ENCODE measurements at regions not wholly inside any gene's neighbourhood (a gene's known extent, or its start where the extent isn't known, plus 50 kb on each side); places are given as distances from the start of the nearest gene placed in this dataset.
A peak's percentile ranks its signal among the peaks of the same experiment; 100 is the strongest.

DNA sequence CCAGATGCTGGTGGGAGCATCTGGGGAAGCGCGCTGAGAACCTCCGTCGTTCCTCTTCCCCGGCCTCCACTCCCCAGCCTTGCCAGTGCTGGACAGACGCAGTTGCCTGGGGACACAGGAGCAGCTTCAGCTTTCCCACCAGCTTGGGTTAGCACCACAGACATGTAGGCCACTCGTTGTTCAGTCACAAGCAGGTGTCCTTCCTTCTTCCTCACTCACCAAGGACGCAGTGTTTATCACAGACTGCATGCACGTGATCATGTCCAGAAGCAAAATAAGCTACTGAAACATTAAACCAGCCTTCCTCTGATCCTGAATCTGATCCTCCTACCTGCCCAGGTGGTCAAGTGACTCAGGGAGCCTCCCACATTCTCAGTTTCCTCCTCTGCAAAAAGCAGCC is 232.9 kb downstream of the SYK start:
- H3K9me3 ChIP-seq, result no peaks in the 10 kb centered on the region
- DNase-seq (ENCODE audit: low spot score in 2 of 2), result no peak
- H3K27me3 ChIP-seq, result no peaks in the 10 kb centered on the region
- no peak overlapping the region for H3K27ac ChIP-seq
- intact Hi-C loops (cut with DNase I; ENCODE audit: low total_unique reads), result loop anchor here (10.0 kb wide), 1 partner anchor 390 kb away; the partner anchor contains the start of gene NFIL3
- H3K4me3 ChIP-seq, result no peak overlapping the region
- TF ChIP-seq POLR2A (IDR thresholded peaks at IDR 0.05) (no peak), POLR2AphosphoS5 (IDR thresholded peaks at IDR 0.05) (no peak)
- TF ChIP-seq, protein P1, sequence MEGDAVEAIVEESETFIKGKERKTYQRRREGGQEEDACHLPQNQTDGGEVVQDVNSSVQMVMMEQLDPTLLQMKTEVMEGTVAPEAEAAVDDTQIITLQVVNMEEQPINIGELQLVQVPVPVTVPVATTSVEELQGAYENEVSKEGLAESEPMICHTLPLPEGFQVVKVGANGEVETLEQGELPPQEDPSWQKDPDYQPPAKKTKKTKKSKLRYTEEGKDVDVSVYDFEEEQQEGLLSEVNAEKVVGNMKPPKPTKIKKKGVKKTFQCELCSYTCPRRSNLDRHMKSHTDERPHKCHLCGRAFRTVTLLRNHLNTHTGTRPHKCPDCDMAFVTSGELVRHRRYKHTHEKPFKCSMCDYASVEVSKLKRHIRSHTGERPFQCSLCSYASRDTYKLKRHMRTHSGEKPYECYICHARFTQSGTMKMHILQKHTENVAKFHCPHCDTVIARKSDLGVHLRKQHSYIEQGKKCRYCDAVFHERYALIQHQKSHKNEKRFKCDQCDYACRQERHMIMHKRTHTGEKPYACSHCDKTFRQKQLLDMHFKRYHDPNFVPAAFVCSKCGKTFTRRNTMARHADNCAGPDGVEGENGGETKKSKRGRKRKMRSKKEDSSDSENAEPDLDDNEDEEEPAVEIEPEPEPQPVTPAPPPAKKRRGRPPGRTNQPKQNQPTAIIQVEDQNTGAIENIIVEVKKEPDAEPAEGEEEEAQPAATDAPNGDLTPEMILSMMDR (IDR thresholded peaks at IDR 0.05), result no peak
- peaks cover 0 to 5% of the 10 kb centered on the region in 2 donors for H3K4me1 ChIP-seq
- no peaks in the 10 kb centered on the region for H3K36me3 ChIP-seq

DNA sequence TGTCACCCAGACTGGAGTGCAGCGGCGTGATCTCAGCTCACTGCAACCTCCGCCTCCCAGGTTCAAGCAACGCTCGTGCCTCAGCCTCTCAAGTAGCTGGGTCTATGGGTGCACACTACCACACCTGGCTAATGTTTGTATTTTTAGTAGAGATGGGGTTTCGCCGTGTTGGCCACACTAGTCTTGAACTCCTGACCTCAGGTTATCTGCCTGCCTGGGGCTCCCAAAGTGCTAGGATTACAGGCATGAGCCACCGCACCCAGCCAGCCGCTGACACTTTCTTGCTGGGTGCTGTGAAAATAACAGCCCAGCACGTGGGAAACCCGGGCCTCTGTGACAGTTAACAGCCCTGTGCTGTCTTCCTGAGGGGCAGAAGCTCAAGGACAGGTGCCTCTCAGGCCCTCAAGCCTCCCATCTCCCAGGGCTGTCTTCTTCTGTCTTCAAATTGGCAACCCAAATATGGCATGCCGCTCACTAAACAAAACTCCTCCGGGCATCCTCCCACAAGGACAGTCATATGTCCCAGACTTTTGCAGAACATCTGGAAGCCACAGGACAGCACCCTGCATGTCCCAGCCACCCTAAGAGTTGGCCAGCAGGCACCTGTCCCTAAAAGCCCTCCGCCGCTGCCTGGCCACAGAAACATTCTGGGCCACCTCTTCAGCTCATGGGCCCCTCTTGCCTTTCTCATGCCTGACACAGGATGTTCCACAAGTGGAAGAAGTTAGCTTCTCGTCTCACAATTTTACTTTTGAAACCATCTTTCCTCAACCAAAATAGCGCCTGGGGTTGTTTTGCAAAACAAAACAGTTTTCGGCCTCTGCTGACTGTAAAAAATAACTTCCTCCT is 233.6 kb downstream of the SYK start:
- no peak overlapping the region for H3K27ac ChIP-seq
- H3K27me3 ChIP-seq, result no peaks in the 10 kb centered on the region
- no peaks in the 10 kb centered on the region for H3K36me3 ChIP-seq
- H3K9me3 ChIP-seq, result no peaks in the 10 kb centered on the region
- no peak for DNase-seq (ENCODE audit: low spot score in 2 of 2)
- intact Hi-C loops (cut with DNase I; ENCODE audit: low total_unique reads), result loop anchor here (10.0 kb wide), 1 partner anchor 390 kb away; the partner anchor contains the start of gene NFIL3
- no peak for TF ChIP-seq POLR2A (IDR thresholded peaks at IDR 0.05)
- TF ChIP-seq, protein P1 (IDR thresholded peaks at IDR 0.05), result no peak
- TF ChIP-seq POLR2AphosphoS5 (IDR thresholded peaks at IDR 0.05), result no peak
- H3K4me1 ChIP-seq, result peaks cover 0 to 5% of the 10 kb centered on the region in 2 donors
- no peak overlapping the region for H3K4me3 ChIP-seq

DNA sequence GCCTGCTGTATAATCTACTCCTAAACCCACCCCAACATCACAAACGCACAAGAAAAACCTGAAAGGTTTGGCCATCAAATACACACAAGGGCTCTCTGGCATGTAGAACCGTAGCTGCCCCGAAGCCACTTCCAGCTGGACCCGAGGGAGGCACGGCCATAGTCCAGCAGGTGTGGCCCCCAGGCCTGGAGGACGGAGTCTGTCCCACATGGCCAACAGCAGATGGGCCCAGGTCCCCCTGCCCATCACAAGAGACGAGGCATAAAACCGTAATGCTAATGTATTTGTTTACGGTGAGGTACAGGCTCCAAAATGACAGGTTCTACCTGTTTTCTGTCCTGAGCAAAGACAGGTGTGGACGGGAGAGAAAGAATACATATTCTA is 234.2 kb downstream of the SYK start:
- H3K36me3 ChIP-seq, result no peaks in the 10 kb centered on the region
- H3K27me3 ChIP-seq, result no peaks in the 10 kb centered on the region
- H3K27ac ChIP-seq, result no peak overlapping the region
- TF ChIP-seq POLR2AphosphoS5 (IDR thresholded peaks at IDR 0.05) (no peak), POLR2A (IDR thresholded peaks at IDR 0.05) (no peak)
- TF ChIP-seq, protein P1 (IDR thresholded peaks at IDR 0.05), result no peak
- no peak overlapping the region for H3K4me3 ChIP-seq
- intact Hi-C loops (cut with DNase I; ENCODE audit: low total_unique reads), result loop anchor here (10.0 kb wide), 1 partner anchor 389 kb away; the partner anchor contains the start of gene NFIL3
- H3K9me3 ChIP-seq, result no peaks in the 10 kb centered on the region
- peaks cover 0 to 5% of the 10 kb centered on the region in 2 donors for H3K4me1 ChIP-seq
- no peak for DNase-seq (ENCODE audit: low spot score in 2 of 2)

DNA sequence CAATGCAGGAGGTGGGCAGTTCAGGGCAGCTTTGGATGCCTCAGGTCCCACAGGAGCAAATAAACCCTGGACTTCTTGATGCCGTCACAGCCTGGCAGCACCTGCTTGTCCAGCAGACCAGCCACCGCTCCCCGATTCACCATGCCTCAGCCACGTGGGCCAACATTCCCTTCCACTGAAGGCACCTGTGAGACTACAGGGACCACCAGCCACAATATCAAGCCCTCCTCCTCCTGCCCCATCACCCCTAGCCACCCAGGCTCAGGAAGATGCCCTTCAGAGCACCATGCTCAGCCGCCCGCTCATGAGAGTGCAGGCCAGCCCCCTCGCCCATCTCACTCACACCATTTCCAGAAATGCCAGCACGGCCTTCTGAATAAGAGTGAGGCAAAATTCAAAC is 234.7 kb downstream of the SYK start:
- Histone ChIP-seq H3K27ac (peak overlapping the region in 1 of 2 donors; percentile 68), H3K27me3 (no peaks in the 10 kb centered on the region), H3K36me3 (no peaks in the 10 kb centered on the region), H3K4me3 (no peak overlapping the region), H3K9me3 (no peaks in the 10 kb centered on the region), H3K4me1 (peaks cover 0 to 5% of the 10 kb centered on the region in 2 donors)
- TF ChIP-seq, protein P1 (IDR thresholded peaks at IDR 0.05), result no peak
- no peak for TF ChIP-seq POLR2A (IDR thresholded peaks at IDR 0.05)
- TF ChIP-seq POLR2AphosphoS5 (IDR thresholded peaks at IDR 0.05), result no peak
- intact Hi-C loops (cut with DNase I; ENCODE audit: low total_unique reads), result loop anchor here (10.0 kb wide), 1 partner anchor 388 kb away; the partner anchor contains the start of gene NFIL3
- no peak for DNase-seq (ENCODE audit: low spot score in 2 of 2)

Measured in breast epithelium (tissue), 4 donors.